Liver (tissue), 8 donors: ENCODE measurements at regions not wholly inside any gene's neighbourhood (a gene's known extent, or its start where the extent isn't known, plus 50 kb on each side); places are given as distances from the start of the nearest gene placed in this dataset.
A peak's percentile ranks its signal among the peaks of the same experiment; 100 is the strongest.
"Not testable (repeated sequence)": the region's sequence is repeated elsewhere in the genome, so short reads cannot be mapped to it uniquely, and the experiment has no call there.

ENCODE experiments used
- DNase-seq: peaks from one replicate; pipeline ENCODE4 v3.0.0-alpha.2; 2017; ENCODE audit warnings: low spot score
- H3K27ac ChIP-seq, 2 donors: one replicate each; pipeline ENCODE4 v1.7.0; 2013; ENCODE audit warnings: inconsistent platforms in 2 of 2, low read length in 2 of 2, control low read depth in 1 of 2, low read depth in 1 of 2, mild to moderate bottlenecking in 1 of 2
- H3K27me3 ChIP-seq, 4 donors: one replicate each; pipeline versions ENCODE4 v1.6.1 to v1.7.0; 2013; ENCODE audit warnings: low read length in 3 of 4, inconsistent platforms in 1 of 4, mild to moderate bottlenecking in 1 of 4, moderate library complexity in 1 of 4; ENCODE audit not compliant: control insufficient read depth in 4 of 4, insufficient read depth in 4 of 4
- H3K36me3 ChIP-seq, 4 donors: one replicate each; pipeline versions ENCODE4 v1.6.1 to v1.7.0; 2013; ENCODE audit warnings: low read length in 3 of 4, mild to moderate bottlenecking in 3 of 4, low read depth in 1 of 4, moderate library complexity in 1 of 4; ENCODE audit not compliant: control insufficient read depth in 4 of 4, insufficient read depth in 3 of 4
- H3K4me1 ChIP-seq, 4 donors: one replicate each; pipeline versions ENCODE4 v1.6.1 to v1.7.0; 2013; ENCODE audit warnings: low read length in 3 of 4, mild to moderate bottlenecking in 3 of 4, moderate library complexity in 1 of 4; ENCODE audit not compliant: control insufficient read depth in 4 of 4, insufficient read depth in 4 of 4
- H3K4me3 ChIP-seq, 3 donors: one replicate each; pipeline versions ENCODE4 v1.6.1 to v1.7.0; 2013; ENCODE audit warnings: low read length in 3 of 3, control low read depth in 1 of 3, low read depth in 1 of 3, mild to moderate bottlenecking in 1 of 3
- H3K9ac ChIP-seq, 2 donors: one replicate each; pipeline ENCODE4 v1.7.0; 2013; ENCODE audit warnings: low read length in 2 of 2, mild to moderate bottlenecking in 2 of 2, moderate library complexity in 2 of 2, control low read depth in 1 of 2, low read depth in 1 of 2
- H3K9me3 ChIP-seq, 4 donors: one replicate each; pipeline versions ENCODE4 v1.6.1 to v1.7.0; 2013; ENCODE audit warnings: low read length in 3 of 4; ENCODE audit not compliant: control insufficient read depth in 4 of 4
- CTCF ChIP-seq: fragments of 150-350 bp; IDR thresholded peaks from 2 replicates; pipeline ENCODE4 v1.5.1; 2017; ENCODE audit warnings: improper control_type of control experiment, low read depth, low read length; ENCODE audit not compliant: missing input control
- EGR1 ChIP-seq, 2 donors: IDR thresholded peaks; 2 replicates each; pipeline ENCODE4 v1.6.1; 2016 to 2018; ENCODE audit warnings: antibody characterized with exemption in 2 of 2, low read depth in 2 of 2
- FOXA1 ChIP-seq: IDR thresholded peaks from 2 replicates; pipeline ENCODE4 v1.6.1; 2016; ENCODE audit warnings: antibody characterized with exemption
- FOXA2 ChIP-seq: IDR thresholded peaks from 2 replicates; pipeline ENCODE4 v1.6.1; 2016; ENCODE audit warnings: antibody characterized with exemption
- GABPA ChIP-seq, 2 donors: IDR thresholded peaks in 1 of 2; conservative IDR thresholded peaks in 1 of 2; 2 replicates each; pipeline ENCODE4 v1.6.1; 2016; ENCODE audit warnings: antibody characterized with exemption in 2 of 2, mild to moderate bottlenecking in 1 of 2, moderate library complexity in 1 of 2
- HNF4A ChIP-seq, 2 donors: conservative IDR thresholded peaks; 2 replicates each; pipeline ENCODE4 v1.6.1; 2016; ENCODE audit warnings: antibody characterized with exemption in 2 of 2, mild to moderate bottlenecking in 2 of 2
- HNF4G ChIP-seq: IDR thresholded peaks from 2 replicates; pipeline ENCODE4 v1.6.1; 2016; ENCODE audit warnings: antibody characterized with exemption
- JUND ChIP-seq, 2 donors: IDR thresholded peaks; 2 replicates each; pipeline ENCODE4 v1.6.1; 2016; ENCODE audit warnings: antibody characterized with exemption in 2 of 2
- NR2F2 ChIP-seq: IDR thresholded peaks from 2 replicates; pipeline ENCODE4 v1.6.1; 2016; ENCODE audit warnings: antibody characterized with exemption
- RAD21 ChIP-seq, 2 donors: IDR thresholded peaks; 2 replicates each; pipeline ENCODE4 v1.6.1; 2016; ENCODE audit warnings: antibody characterized with exemption in 2 of 2, mild to moderate bottlenecking in 2 of 2
- RXRA ChIP-seq, 2 donors: IDR thresholded peaks; 2 replicates each; pipeline ENCODE4 v1.6.1; 2017 to 2018; ENCODE audit warnings: antibody characterized with exemption in 2 of 2, mild to moderate bottlenecking in 1 of 2
- SP1 ChIP-seq: IDR thresholded peaks from 2 replicates; pipeline ENCODE4 v1.6.1; 2018; ENCODE audit warnings: antibody characterized with exemption, mild to moderate bottlenecking
- YY1 ChIP-seq: IDR thresholded peaks from 2 replicates; pipeline ENCODE4 v1.6.1; 2016; ENCODE audit warnings: antibody characterized with exemption, mild to moderate bottlenecking
- ZBTB33 ChIP-seq: IDR thresholded peaks from 2 replicates; pipeline ENCODE4 v1.6.1; 2016; ENCODE audit warnings: antibody characterized with exemption
- WGBS: extraction: QIAGEN DNeasy Blood & Tissue Kit; methylation state at CpG from one replicate; pipeline ENCODE4 v1.1.7; 2013; 5-methylcytosine and 5-hydroxymethylcytosine counted together
- TF ChIP-seq, protein P1 (sequence below): IDR thresholded peaks from 2 replicates; pipeline ENCODE4 v1.6.1; 2016; ENCODE audit warnings: antibody characterized with exemption
- donor health status: healthy.
- donor health status: healthy.
- donor health status: healthy.
- donor health status: healthy.
- donor health status: healthy.

DNA sequence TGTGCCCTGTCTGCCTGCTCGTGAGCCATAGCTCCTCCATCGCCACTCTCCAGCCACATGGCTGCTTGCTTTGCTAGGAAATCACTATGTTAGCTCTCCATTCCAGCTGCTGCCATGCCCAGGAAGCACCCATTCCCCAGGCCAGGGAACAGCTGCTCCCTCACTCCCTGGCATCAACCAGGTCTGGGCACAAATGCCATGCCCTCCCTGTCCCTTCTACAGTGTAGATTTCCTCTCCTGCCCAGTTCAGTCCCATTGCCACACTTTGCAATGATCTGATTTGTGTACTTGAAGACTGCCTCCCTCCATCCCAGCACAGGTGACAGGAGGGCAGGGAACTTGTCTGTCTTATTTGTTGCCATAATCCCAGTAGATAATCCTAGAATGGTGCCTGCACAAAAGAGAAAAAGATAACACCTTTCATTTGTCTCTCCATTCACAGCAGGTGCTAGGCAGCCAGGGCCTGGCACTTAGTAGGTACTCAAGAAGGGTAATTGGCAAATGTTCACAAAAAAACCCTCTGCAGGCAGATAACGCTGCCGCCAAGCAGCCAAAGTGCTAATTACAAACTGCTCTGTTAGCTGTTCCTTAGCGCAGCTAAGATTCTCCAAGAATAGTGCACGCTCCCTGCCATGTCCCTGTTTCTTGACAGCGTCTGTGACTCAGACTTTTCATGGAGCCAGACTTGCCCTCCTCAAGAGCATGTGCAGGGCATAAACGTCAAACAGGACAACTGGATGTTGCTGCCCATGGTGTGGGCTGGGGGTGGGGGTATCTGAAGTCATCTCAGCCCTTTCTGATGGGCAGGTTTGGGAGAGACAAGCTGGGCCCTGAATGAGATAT is 69.1 kb downstream of the ARL6IP4 start:
- 92% methylated on average over 8 of the region's 8 CpGs for WGBS
- Histone ChIP-seq H3K27ac (peak overlapping the region; percentile 43), H3K9me3 (no peaks in the 10 kb centered on the region), H3K4me1 (peaks cover 0 to 50% (median 26%) of the 10 kb centered on the region in 4 donors), H3K9ac (no peak overlapping the region), H3K4me3 (no peak overlapping the region), H3K36me3 (no peaks in the 10 kb centered on the region), H3K27me3 (no peaks in the 10 kb centered on the region)
- no peak for TF ChIP-seq FOXA1
- no peak for TF ChIP-seq ZBTB33
- no peak for TF ChIP-seq JUND (IDR thresholded peaks at IDR 0.05)
- no peak for TF ChIP-seq RXRA (IDR thresholded peaks at IDR 0.05)
- no peak for TF ChIP-seq GABPA (IDR thresholded peaks at IDR 0.05 in 1 of 2, conservative IDR thresholded peaks at IDR 0.05 in 1 of 2)
- no peak for TF ChIP-seq NR2F2
- no peak for TF ChIP-seq YY1
- TF ChIP-seq RAD21 (IDR thresholded peaks at IDR 0.05): no peak
- TF ChIP-seq HNF4G: no peak
- TF ChIP-seq EGR1 (IDR thresholded peaks at IDR 0.05; ENCODE audit: low read depth in 2 of 2): no peak
- TF ChIP-seq FOXA2: no peak
- no peak for TF ChIP-seq SP1
- TF ChIP-seq, protein P1, sequence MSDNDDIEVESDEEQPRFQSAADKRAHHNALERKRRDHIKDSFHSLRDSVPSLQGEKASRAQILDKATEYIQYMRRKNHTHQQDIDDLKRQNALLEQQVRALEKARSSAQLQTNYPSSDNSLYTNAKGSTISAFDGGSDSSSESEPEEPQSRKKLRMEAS: no peak
- DNase-seq: no peak

DNA sequence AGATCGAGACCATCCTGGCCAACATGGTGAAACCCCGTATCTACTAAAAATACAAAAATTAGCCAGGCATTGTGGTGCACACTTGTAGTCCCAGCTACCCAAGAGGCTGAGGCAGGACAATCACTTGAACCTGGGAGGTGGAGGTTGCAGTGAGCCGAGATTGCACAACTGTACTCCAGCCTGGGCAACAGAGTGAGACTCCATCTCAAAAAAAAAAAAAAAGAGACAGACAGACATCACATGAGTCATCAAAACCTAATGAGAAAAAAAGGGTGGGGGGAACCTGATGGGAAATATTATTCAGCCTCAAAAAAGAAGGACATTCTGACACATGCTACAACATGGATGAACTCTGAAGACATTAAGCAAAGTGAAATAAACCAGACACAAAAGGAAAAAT is 67.4 kb downstream of the ARL6IP4 start:
- WGBS: 87% methylated on average over 3 of the region's 3 CpGs
- H3K36me3 ChIP-seq, H3K27me3 ChIP-seq, H3K9me3 ChIP-seq, H3K27ac ChIP-seq, H3K9ac ChIP-seq, DNase-seq, H3K4me3 ChIP-seq: not testable (repeated sequence)
- TF ChIP-seq RXRA (IDR thresholded peaks at IDR 0.05): peak in 1 of 2 donors; percentile 10
- TF ChIP-seq HNF4A (conservative IDR thresholded peaks at IDR 0.05): peak in 1 of 2 donors; percentile 3
- peaks cover 0 to 66% (median 41%) of the 10 kb centered on the region in 4 donors for H3K4me1 ChIP-seq

DNA sequence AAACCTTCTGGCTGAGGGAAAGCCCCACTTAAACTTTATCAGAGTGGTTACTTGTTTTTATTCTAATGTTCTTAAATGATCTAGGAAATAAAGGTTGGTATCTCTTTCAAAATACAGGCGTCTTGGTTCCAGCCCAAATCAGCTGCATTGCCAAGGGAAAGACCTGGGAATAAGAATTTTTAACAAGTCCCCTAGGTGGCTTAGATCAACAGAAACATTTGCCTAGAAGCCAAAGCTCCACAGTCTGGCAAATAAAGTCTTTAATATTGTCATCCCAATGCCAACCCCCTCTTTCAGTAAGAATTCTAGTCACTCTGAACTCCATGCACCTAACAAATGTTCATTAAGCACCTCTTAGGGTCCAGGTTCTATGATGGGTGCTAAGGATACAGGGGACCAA is 66.8 kb downstream of the ARL6IP4 start:
- WGBS: 34% methylated on average over 1 of the region's 1 CpG
- no peaks in the 10 kb centered on the region for H3K27me3 ChIP-seq
- H3K36me3 ChIP-seq: no peaks in the 10 kb centered on the region
- no peak overlapping the region for H3K4me3 ChIP-seq
- no peak overlapping the region for H3K27ac ChIP-seq
- TF ChIP-seq RXRA (IDR thresholded peaks at IDR 0.05): peak in 1 of 2 donors; percentile 11
- TF ChIP-seq, protein P1: no peak
- peak; percentile 36 to 53 for TF ChIP-seq RAD21 (IDR thresholded peaks at IDR 0.05)
- no peak for TF ChIP-seq NR2F2
- peak; percentile 21 for TF ChIP-seq CTCF
- no peaks in the 10 kb centered on the region for H3K9me3 ChIP-seq
- H3K9ac ChIP-seq: peak overlapping the region in 1 of 2 donors; percentile 15
- DNase-seq: no peak
- H3K4me1 ChIP-seq: peaks cover 0 to 69% (median 46%) of the 10 kb centered on the region in 4 donors
